ENCODE measurements at regions not wholly inside any gene's neighbourhood (a gene's known extent, or its start where the extent isn't known, plus 50 kb on each side); places are given as distances from the start of the nearest gene placed in this dataset.
"Not testable (repeated sequence)": the region's sequence is repeated elsewhere in the genome, so short reads cannot be mapped to it uniquely, and the experiment has no call there.

DNA sequence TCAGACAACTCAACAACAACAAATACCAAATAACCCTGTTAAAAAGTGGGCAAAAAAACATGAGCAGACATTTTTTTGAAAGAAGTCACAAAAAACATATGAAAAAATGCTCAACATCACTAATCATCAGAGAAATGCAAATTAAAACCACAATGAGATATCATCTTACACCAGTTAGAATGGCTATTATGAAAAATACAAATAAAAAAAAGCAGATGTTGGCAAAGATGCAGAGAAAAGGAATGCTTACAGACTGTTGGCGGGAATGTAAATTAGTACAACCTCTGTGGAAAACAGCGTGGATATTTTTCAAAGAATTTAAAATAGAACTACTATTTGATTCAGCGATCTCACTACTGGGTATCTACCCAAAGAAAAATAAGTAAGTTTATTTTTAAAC lies 114.0 kb downstream of the SLC38A4 start:
- no peaks in the 10 kb centered on the region for H3K4me1 ChIP-seq (ENCODE audit: control insufficient read depth, insufficient read depth, low read length)
- H3K4me3 ChIP-seq (ENCODE audit: low read length) = no peak overlapping the region
- no peak overlapping the region for H3K27ac ChIP-seq (ENCODE audit: low read depth, low read length)
- no peaks in the 10 kb centered on the region for H3K36me3 ChIP-seq (ENCODE audit: control insufficient read depth, insufficient read depth, low read length)
- no peaks in the 10 kb centered on the region for H3K27me3 ChIP-seq (ENCODE audit: control insufficient read depth, insufficient read depth, low read length)
- no peak overlapping the region for H3K9ac ChIP-seq (ENCODE audit: low read length)

DNA sequence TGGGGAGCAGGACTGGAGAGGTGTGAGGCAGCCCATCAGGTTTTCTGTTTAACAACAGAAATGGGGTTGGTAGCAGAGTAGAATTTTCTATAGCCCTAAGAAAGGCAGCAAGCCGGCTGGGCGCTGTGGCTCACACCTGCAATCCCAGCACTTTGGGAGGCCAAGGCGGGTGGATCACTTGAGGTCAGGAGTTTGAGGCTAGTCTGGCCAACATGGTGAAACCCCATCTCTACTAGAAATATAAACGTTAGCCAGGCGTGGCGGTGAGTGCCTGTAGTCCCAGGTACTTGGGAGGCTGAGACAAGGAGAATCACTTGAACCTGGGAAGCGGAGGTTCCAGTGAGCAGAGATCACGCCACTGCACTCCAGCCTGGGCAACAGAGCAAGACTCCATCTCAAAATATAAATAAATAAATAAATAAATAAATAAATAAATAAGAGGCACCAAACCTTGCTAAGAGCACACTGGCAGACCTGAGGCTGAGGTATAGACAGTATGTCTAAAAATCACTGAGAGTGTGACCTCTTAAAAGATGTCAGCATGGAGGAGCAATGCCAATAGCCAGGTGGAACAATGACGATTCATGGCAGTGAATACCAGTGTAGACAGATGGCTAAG lies 115.6 kb downstream of the SLC38A4 start:
- H3K4me1 ChIP-seq (ENCODE audit: control insufficient read depth, insufficient read depth, low read length) = no peaks in the 10 kb centered on the region
- H3K4me3 ChIP-seq (ENCODE audit: low read length) = no peak overlapping the region
- H3K9ac ChIP-seq (ENCODE audit: low read length) = no peak overlapping the region
- no peak overlapping the region for H3K27ac ChIP-seq (ENCODE audit: low read depth, low read length)
- no peaks in the 10 kb centered on the region for H3K27me3 ChIP-seq (ENCODE audit: control insufficient read depth, insufficient read depth, low read length)
- H3K36me3 ChIP-seq (ENCODE audit: control insufficient read depth, insufficient read depth, low read length) = no peaks in the 10 kb centered on the region

DNA sequence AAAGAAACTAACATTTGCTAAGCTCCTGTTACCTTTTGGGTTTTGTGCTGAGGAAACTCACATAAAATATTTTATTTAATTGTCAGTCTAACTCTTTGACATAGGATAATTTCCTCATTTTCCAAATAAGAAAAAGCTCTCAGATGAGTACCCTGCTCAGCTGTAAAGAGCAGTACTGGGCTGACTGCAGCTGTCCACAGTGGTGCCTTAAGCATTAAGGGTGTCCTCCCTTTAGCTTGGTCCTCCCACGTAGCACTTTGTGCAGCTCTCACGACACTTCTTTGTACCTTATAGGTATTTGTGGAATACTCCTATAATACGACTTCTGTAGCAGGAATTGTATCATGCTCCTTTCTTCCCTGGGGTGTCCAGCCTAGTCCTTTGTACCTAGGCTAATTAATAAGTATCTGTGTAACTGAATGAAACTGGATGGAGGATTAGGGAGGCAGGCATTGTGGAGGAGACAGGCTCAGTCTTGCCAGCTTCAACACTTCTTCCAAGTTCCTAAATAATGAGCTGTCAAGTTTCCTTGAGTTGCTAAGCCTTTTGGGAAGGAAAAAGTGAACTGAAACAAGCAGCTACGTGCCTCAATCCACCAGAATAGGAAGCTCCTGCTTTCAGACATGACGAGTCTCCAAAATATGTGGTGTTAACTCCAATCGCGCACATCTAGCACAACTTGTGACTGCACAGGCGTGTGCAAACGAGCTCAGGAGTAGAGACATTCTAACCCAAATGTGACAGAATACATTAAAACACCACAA lies 123.0 kb downstream of the SLC38A4 start:
- Histone ChIP-seq H3K36me3 (ENCODE audit: control insufficient read depth, insufficient read depth, low read length) (no peaks in the 10 kb centered on the region), H3K27ac (ENCODE audit: low read depth, low read length) (no peak overlapping the region), H3K9ac (ENCODE audit: low read length) (no peak overlapping the region), H3K4me1 (ENCODE audit: control insufficient read depth, insufficient read depth, low read length) (no peaks in the 10 kb centered on the region), H3K4me3 (ENCODE audit: low read length) (no peak overlapping the region), H3K27me3 (ENCODE audit: control insufficient read depth, insufficient read depth, low read length) (no peaks in the 10 kb centered on the region)

DNA sequence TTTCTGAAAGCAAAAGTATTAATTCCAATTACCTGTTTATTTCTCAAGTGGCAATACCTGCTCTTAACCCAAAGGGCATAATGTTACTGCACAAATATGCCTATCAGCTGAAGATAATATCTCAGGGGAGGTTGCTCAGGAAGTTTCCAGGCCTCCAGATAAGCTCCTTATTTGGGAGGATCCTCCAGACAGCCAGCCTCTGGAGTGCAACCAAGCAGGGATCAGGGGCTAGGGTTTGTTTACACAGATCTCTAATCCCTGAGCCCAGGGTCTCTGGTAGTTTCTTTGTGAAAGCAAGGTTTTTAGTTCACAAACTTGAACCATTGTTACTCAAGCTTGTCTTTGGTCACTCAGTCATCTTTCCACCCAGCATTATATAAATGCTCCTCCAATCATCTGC lies 124.4 kb downstream of the SLC38A4 start:
- no peaks in the 10 kb centered on the region for H3K27me3 ChIP-seq (ENCODE audit: control insufficient read depth, insufficient read depth, low read length)
- H3K27ac ChIP-seq (ENCODE audit: low read depth, low read length) = no peak overlapping the region
- no peaks in the 10 kb centered on the region for H3K4me1 ChIP-seq (ENCODE audit: control insufficient read depth, insufficient read depth, low read length)
- H3K4me3 ChIP-seq (ENCODE audit: low read length) = no peak overlapping the region
- no peak overlapping the region for H3K9ac ChIP-seq (ENCODE audit: low read length)
- H3K36me3 ChIP-seq (ENCODE audit: control insufficient read depth, insufficient read depth, low read length) = no peaks in the 10 kb centered on the region

DNA sequence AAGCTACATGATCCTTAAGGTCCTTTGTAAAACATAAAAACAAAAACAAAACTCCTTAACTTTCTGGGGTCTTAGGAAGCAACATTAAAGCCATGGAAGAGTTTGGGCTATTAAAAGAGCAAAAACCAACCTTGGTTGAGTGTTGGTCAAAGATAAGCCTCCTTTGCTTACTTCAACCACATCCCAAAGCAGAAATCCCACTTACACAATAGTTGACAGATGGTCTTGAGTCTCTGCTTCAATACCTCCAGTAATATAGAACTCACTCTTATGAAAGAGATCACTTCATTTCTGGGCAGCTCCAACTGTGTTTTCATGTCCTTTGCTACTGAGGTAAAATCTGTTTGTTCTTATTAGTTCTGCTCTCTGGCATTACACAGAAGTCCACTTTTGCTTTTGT lies 125.8 kb downstream of the SLC38A4 start:
- Histone ChIP-seq H3K9ac (ENCODE audit: low read length) (no peak overlapping the region), H3K27me3 (ENCODE audit: control insufficient read depth, insufficient read depth, low read length) (no peaks in the 10 kb centered on the region), H3K4me1 (ENCODE audit: control insufficient read depth, insufficient read depth, low read length) (no peaks in the 10 kb centered on the region), H3K4me3 (ENCODE audit: low read length) (no peak overlapping the region), H3K27ac (ENCODE audit: low read depth, low read length) (no peak overlapping the region), H3K36me3 (ENCODE audit: control insufficient read depth, insufficient read depth, low read length) (no peaks in the 10 kb centered on the region)

DNA sequence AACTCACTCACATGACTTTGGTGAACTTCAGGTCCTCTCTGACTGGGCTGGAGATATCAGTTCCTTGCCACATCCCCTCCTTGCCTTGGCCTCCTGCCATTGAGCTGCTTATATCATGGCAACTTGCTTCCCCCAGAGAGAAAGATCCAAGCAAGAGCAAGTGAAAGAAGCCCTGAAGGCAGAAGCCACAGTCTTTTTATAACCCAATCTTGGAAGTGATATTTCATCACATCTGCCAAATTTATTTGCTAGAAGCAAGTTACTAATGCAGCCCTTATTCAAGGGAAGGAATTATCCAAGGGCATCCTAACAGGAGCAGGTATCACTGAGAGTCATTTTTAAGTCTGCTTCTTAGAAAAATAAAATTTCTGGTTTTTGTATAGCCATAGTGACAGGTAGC lies 127.8 kb downstream of the SLC38A4 start:
- no peak overlapping the region for H3K27ac ChIP-seq (ENCODE audit: low read depth, low read length)
- H3K36me3 ChIP-seq (ENCODE audit: control insufficient read depth, insufficient read depth, low read length) = no peaks in the 10 kb centered on the region
- H3K4me3 ChIP-seq (ENCODE audit: low read length) = no peak overlapping the region
- H3K4me1 ChIP-seq (ENCODE audit: control insufficient read depth, insufficient read depth, low read length) = no peaks in the 10 kb centered on the region
- no peaks in the 10 kb centered on the region for H3K27me3 ChIP-seq (ENCODE audit: control insufficient read depth, insufficient read depth, low read length)
- no peak overlapping the region for H3K9ac ChIP-seq (ENCODE audit: low read length)

DNA sequence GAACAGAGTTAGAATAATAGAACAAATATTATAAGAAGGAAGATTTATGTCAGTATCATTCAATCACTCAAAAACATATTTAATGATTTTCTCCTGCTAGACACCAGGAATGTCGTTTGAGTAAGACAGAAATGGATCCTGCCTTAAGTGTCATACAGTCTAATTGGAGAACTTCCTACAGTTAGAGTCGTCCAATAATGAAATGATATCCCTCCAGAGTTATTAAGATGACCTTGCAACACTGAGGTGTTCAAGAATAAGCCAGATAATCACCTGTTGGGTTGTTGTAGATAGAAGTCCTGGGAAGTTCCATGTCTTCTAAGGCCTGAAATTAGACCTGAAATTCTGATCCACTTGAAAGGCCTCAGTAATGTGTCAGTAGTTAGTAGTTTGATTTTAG lies 132.3 kb downstream of the SLC38A4 start:
- Histone ChIP-seq H3K4me3 (ENCODE audit: low read length) (no peak overlapping the region), H3K36me3 (ENCODE audit: control insufficient read depth, insufficient read depth, low read length) (no peaks in the 10 kb centered on the region), H3K27ac (ENCODE audit: low read depth, low read length) (no peak overlapping the region)

DNA sequence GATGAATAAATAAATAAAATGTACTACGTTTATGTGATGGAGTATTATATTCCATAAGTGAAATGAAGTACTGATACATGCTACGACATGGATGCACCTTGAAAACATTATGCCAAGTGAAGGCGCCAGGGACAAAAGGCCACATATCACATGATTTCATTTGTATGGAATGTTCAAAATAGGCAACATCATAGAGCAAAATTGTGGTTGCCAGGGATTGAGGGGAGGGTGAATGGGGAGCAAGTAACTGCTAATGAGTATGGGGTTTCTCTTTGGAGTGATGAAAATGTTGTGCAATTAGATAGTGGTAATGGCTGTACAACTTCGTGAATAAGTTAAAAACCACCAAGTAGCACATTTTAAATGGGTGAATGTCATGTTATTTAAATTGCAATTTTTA lies 132.8 kb downstream of the SLC38A4 start:
- H3K4me3 ChIP-seq (ENCODE audit: low read length) = no peak overlapping the region
- H3K27me3 ChIP-seq (ENCODE audit: control insufficient read depth, insufficient read depth, low read length) = no peaks in the 10 kb centered on the region
- H3K36me3 ChIP-seq (ENCODE audit: control insufficient read depth, insufficient read depth, low read length) = no peaks in the 10 kb centered on the region
- H3K9ac ChIP-seq (ENCODE audit: low read length) = no peak overlapping the region
- no peaks in the 10 kb centered on the region for H3K4me1 ChIP-seq (ENCODE audit: control insufficient read depth, insufficient read depth, low read length)
- H3K27ac ChIP-seq (ENCODE audit: low read depth, low read length) = no peak overlapping the region

More for the DNA sequence above, 132.3 kb downstream of the SLC38A4 start:
- Histone ChIP-seq H3K27me3 (ENCODE audit: control insufficient read depth, insufficient read depth, low read length) (no peaks in the 10 kb centered on the region), H3K4me1 (ENCODE audit: control insufficient read depth, insufficient read depth, low read length) (no peaks in the 10 kb centered on the region), H3K9ac (ENCODE audit: low read length) (no peak overlapping the region)

DNA sequence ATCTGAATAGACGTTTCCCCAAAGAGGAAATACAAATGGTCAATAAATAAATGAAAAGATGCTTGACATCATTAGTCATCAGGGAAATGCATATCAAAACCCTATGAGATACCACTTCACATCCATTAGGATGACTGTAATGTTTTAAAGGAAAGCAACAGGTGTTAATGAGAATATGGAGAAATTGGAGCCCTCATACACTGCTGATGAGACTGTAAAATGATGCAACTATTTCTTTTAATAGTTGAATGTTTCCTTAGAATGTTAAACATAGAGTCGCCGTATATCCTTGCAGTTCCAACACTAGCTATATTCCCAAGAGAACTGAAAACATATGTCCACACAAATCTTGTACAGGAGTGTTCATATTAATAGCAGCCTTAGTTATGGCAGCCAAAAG lies 133.2 kb downstream of the SLC38A4 start:
- H3K4me1 ChIP-seq (ENCODE audit: control insufficient read depth, insufficient read depth, low read length) = no peaks in the 10 kb centered on the region
- H3K27ac ChIP-seq (ENCODE audit: low read depth, low read length) = no peak overlapping the region
- no peak overlapping the region for H3K4me3 ChIP-seq (ENCODE audit: low read length)
- H3K9ac ChIP-seq (ENCODE audit: low read length) = no peak overlapping the region
- H3K36me3 ChIP-seq (ENCODE audit: control insufficient read depth, insufficient read depth, low read length) = no peaks in the 10 kb centered on the region
- H3K27me3 ChIP-seq (ENCODE audit: control insufficient read depth, insufficient read depth, low read length) = no peaks in the 10 kb centered on the region

DNA sequence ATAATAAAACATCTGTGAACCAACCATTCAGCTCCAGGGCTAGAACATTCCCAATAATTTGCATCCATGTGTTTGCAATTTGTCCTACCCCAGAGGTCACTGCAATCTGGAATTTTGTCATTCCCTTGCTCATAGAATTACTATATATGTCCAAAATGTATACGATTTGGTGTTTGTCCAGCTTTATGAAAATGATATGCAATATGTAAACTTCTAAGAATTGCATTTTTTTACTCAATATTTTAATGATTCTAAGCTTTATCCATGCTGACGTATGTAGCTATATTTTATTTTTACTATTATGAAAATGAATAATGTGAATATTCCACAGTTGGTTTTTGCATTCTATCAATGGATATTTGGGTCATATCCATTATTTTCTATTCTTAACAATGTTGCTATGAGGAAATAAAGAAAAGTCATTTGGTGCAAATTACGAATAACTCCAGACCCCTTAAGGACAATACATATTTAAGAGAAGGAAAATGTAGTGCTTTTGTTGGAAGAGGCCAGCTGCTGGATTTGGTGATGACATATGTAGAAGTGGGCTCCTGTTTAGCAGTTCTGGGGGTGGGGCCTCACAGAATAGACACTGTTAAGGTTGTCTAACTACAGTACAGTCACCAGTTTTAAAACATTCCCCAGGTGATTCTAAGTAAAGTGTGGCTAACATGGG lies 139.4 kb downstream of the SLC38A4 start:
- Histone ChIP-seq H3K27ac (ENCODE audit: low read depth, low read length) (no peak overlapping the region), H3K9ac (ENCODE audit: low read length) (no peak overlapping the region), H3K4me1 (ENCODE audit: control insufficient read depth, insufficient read depth, low read length) (no peaks in the 10 kb centered on the region), H3K27me3 (ENCODE audit: control insufficient read depth, insufficient read depth, low read length) (no peaks in the 10 kb centered on the region), H3K36me3 (ENCODE audit: control insufficient read depth, insufficient read depth, low read length) (no peaks in the 10 kb centered on the region), H3K4me3 (ENCODE audit: low read length) (no peak overlapping the region)

DNA sequence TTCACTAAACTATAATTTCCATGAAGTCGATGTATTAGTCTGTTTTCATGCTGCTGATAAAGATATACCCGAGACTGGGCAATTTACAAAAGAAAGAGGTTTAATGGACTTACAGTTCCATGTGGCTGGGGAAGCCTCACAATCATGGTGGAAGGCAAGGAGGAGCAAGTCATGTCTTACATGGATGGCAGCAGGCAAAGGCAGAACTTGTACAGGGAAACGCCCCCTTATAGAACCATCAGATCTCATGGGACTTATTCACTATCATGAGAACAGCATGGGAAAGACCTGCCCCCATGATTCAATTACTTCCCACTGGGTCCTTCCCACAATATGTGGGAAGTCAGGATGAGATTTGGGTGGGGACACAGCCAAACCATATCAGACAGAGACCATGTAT lies 141.6 kb downstream of the SLC38A4 start:
- H3K36me3 ChIP-seq (ENCODE audit: control insufficient read depth, insufficient read depth, low read length); H3K4me3 ChIP-seq (ENCODE audit: low read length); H3K9ac ChIP-seq (ENCODE audit: low read length); H3K27ac ChIP-seq (ENCODE audit: low read depth, low read length); H3K27me3 ChIP-seq (ENCODE audit: control insufficient read depth, insufficient read depth, low read length); H3K4me1 ChIP-seq (ENCODE audit: control insufficient read depth, insufficient read depth, low read length): not testable (repeated sequence)

DNA sequence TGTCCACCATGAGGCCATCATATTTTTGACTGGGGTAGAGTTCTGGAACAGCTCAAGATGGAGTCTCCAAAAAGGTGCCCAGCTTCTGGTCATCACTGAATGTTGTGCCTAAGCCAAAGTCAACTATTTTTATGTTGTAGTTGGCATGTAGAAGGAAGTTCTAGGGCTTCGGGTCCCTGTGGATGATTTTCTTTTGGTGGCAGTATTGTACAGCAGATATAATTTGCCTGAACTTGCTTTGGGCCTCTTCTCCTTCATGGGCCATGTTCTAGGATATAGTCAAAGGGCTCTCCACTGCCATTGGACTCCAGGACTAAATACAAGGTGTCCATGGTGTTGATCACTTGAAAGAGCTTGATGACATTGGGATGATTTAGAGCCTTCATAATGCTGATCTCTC lies 143.6 kb downstream of the SLC38A4 start:
- Histone ChIP-seq H3K27ac (ENCODE audit: low read depth, low read length) (no peak overlapping the region), H3K27me3 (ENCODE audit: control insufficient read depth, insufficient read depth, low read length) (no peaks in the 10 kb centered on the region), H3K4me1 (ENCODE audit: control insufficient read depth, insufficient read depth, low read length) (no peaks in the 10 kb centered on the region), H3K36me3 (ENCODE audit: control insufficient read depth, insufficient read depth, low read length) (no peaks in the 10 kb centered on the region), H3K9ac (ENCODE audit: low read length) (no peak overlapping the region), H3K4me3 (ENCODE audit: low read length) (no peak overlapping the region)

DNA sequence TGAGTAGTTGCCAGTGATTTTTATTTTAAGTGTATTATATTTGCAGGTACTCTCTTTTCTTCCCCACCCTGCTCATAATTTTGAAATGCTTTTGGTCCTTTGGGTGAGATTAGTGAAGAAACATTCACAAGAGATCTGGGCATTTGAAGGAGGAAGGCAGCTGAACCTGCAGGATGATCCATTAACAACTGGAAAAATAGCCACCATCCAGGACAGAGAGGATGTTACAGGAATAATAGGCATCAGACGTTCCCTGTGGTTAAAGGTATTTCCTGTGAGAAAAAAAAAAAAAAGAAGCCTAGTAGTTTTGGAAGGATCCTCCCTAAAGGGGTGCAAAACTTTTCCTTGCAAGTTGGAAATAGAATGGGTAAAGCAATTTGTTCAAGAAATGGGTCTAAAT lies 145.3 kb downstream of the SLC38A4 start:
- Histone ChIP-seq H3K4me1 (ENCODE audit: control insufficient read depth, insufficient read depth, low read length) (no peaks in the 10 kb centered on the region), H3K36me3 (ENCODE audit: control insufficient read depth, insufficient read depth, low read length) (no peaks in the 10 kb centered on the region), H3K27ac (ENCODE audit: low read depth, low read length) (no peak overlapping the region), H3K27me3 (ENCODE audit: control insufficient read depth, insufficient read depth, low read length) (no peaks in the 10 kb centered on the region), H3K9ac (ENCODE audit: low read length) (no peak overlapping the region), H3K4me3 (ENCODE audit: low read length) (no peak overlapping the region)

Measured in rectal smooth muscle tissue (tissue), 1 donor.